ENCODE measurements at regions not wholly inside any gene's neighbourhood (a gene's known extent, or its start where the extent isn't known, plus 50 kb on each side); places are given as distances from the start of the nearest gene placed in this dataset.

GRCh38 chr4:184883024-184883423 lies 57.3 kb upstream of the ACSL1 start:
- no peak for ATAC-seq
- ChIA-PET POLR2A (interaction anchor here (0.6 to 0.8 kb wide), 3 partner anchors 8 to 255 kb away, joined by 3 read pairs; no protein-coding TSS in a partner anchor), CTCF (ENCODE audit: low intra/inter-chr PET ratio) (no interaction called here)
- DNase-seq (ENCODE audit: extremely low read depth in 1 of 4, low spot score in 3 of 4), result no peak
- intact Hi-C loops (cut with micrococcal nuclease) (no loop called here), in situ Hi-C loops (cut with MboI) (no loop called here)
- Histone ChIP-seq H3K27me3 (ENCODE audit: control insufficient read depth in 2 of 2, insufficient read depth in 2 of 2, low read length in 2 of 2) (peaks cover 0 to 7% of the 10 kb centered on the region in 2 experiments; a peak in 3 of 5 replicates), H3K36me3 (ENCODE audit: control insufficient read depth, insufficient read depth, low read length) (no peaks in the 10 kb centered on the region), H3K79me2 (ENCODE audit: control insufficient read depth, insufficient read depth, low read length) (no peaks in the 10 kb centered on the region), H3K9ac (ENCODE audit: insufficient read depth in 1 of 2, low read depth in 2 of 2, low read length in 2 of 2) (no peak overlapping the region), H4K20me1 (replicated peaks; ENCODE audit: control insufficient read depth, insufficient read depth, low read length) (no peaks in the 10 kb centered on the region), H3K4me3 (no peak overlapping the region), H3K4me1 (replicated peaks in 1 of 2; ENCODE audit: control insufficient read depth in 2 of 2, insufficient read depth in 2 of 2, low read length in 2 of 2) (peaks cover 0 to 8% of the 10 kb centered on the region in 2 experiments; a peak in 2 of 5 replicates), H3K27ac (ENCODE audit: extremely low read depth, low read depth, low read length) (no peak overlapping the region), H3K4me2 (ENCODE audit: insufficient read depth, low read length) (no peak overlapping the region), H2AFZ (ENCODE audit: low read depth, low read length) (no peak overlapping the region), H3K9me3 (replicated peaks; ENCODE audit: control insufficient read depth, insufficient read depth, low read depth, low read length) (no peaks in the 10 kb centered on the region), H3K9me1 (ENCODE audit: control insufficient read depth, insufficient read depth, low read length) (no peaks in the 10 kb centered on the region)
- TF ChIP-seq TBP (optimal IDR thresholded peaks at IDR 0.05; ENCODE audit: low read depth, low read length) (no peak), ZNF3 (CRISPR knock-in tag; IDR thresholded peaks at IDR 0.05) (peak; percentile 45; the same call in 1 of the 2 replicates)
- WGBS (ENCODE audit: insufficient coverage, low coverage, missing lambda C conversion rate), result 42% methylated on average over 4 of the region's 6 CpGs
- FAIRE-seq, result no peak
- no TSS peak for BruUV-seq (replicated peaks)

DNA sequence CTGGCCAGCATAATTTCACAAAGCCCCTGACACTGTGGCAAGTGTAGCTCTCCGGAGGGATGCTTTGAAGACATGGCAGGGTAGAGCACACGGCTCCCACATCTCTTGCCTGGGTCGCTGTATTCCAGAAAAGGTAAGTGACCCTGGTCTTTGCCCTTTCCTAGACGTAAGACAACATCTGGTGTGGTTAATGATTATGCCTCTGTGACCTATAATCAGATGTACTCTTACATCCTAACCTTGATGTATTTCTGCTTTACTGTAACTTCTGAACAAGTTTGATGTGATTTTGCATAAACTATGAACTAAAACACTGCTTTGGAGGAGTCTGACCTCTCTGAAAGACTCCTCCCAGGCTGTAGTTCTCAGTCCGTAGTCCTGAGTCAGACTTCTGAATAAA lies 59.1 kb upstream of the ACSL1 start:
- ChIA-PET POLR2A (no interaction called here), CTCF (ENCODE audit: low intra/inter-chr PET ratio) (no interaction called here)
- no peak overlapping the region for H3K4me2 ChIP-seq (ENCODE audit: insufficient read depth, low read length)
- H4K20me1 ChIP-seq (replicated peaks; ENCODE audit: control insufficient read depth, insufficient read depth, low read length), result no peaks in the 10 kb centered on the region
- no peaks in the 10 kb centered on the region for H3K36me3 ChIP-seq (ENCODE audit: control insufficient read depth, insufficient read depth, low read length)
- no peak overlapping the region for H3K4me3 ChIP-seq
- H3K4me1 ChIP-seq (replicated peaks in 1 of 2; ENCODE audit: control insufficient read depth in 2 of 2, insufficient read depth in 2 of 2, low read length in 2 of 2), result peaks cover 0 to 8% of the 10 kb centered on the region in 2 experiments; a peak in 2 of 5 replicates
- no peak overlapping the region for H3K27ac ChIP-seq (ENCODE audit: extremely low read depth, low read depth, low read length)
- H3K27me3 ChIP-seq (ENCODE audit: control insufficient read depth in 2 of 2, insufficient read depth in 2 of 2, low read length in 2 of 2), result peaks cover 0 to 7% of the 10 kb centered on the region in 2 experiments; a peak in 3 of 5 replicates
- H3K9me3 ChIP-seq (replicated peaks; ENCODE audit: control insufficient read depth, insufficient read depth, low read depth, low read length), result no peaks in the 10 kb centered on the region
- WGBS (ENCODE audit: insufficient coverage, low coverage, missing lambda C conversion rate), result 26% methylated on average over 5 of the region's 5 CpGs
- ATAC-seq (no peak), FAIRE-seq (no peak), DNase-seq (ENCODE audit: extremely low read depth in 1 of 4, low spot score in 3 of 4) (no peak)
- H3K9me1 ChIP-seq (ENCODE audit: control insufficient read depth, insufficient read depth, low read length), result no peaks in the 10 kb centered on the region
- in situ Hi-C loops (cut with MboI) (no loop called here), intact Hi-C loops (cut with micrococcal nuclease) (no loop called here)
- BruUV-seq (replicated peaks), result no TSS peak
- H3K9ac ChIP-seq (ENCODE audit: insufficient read depth in 1 of 2, low read depth in 2 of 2, low read length in 2 of 2), result no peak overlapping the region
- no peaks in the 10 kb centered on the region for H3K79me2 ChIP-seq (ENCODE audit: control insufficient read depth, insufficient read depth, low read length)
- H2AFZ ChIP-seq (ENCODE audit: low read depth, low read length), result peak overlapping the region; percentile 18
- no peak for TF ChIP-seq ZBTB11 (CRISPR knock-in tag; IDR thresholded peaks at IDR 0.05)
- TF ChIP-seq, protein P1, sequence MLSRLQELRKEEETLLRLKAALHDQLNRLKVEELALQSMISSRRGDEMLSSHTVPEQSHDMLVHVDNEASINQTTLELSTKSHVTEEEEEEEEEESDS (CRISPR knock-in tag; IDR thresholded peaks at IDR 0.05), result no peak
- TF ChIP-seq RBM14 (IDR thresholded peaks at IDR 0.05; ENCODE audit: borderline replicate concordance, insufficient read depth, low read depth, low read length), result no peak
- TF ChIP-seq DNMT1 (IDR thresholded peaks at IDR 0.05), result no peak
- TF ChIP-seq CC2D1A (IDR thresholded peaks at IDR 0.05), result no peak
- TF ChIP-seq CREB5 (CRISPR knock-in tag; IDR thresholded peaks at IDR 0.05), result no peak
- no peak for TF ChIP-seq CHD2 (IDR thresholded peaks at IDR 0.05; ENCODE audit: low read depth, low read length)

Measured in K562 (cell line).